ENCODE measurements at regions not wholly inside any gene's neighbourhood (a gene's known extent, or its start where the extent isn't known, plus 50 kb on each side); places are given as distances from the start of the nearest gene placed in this dataset.

DNA sequence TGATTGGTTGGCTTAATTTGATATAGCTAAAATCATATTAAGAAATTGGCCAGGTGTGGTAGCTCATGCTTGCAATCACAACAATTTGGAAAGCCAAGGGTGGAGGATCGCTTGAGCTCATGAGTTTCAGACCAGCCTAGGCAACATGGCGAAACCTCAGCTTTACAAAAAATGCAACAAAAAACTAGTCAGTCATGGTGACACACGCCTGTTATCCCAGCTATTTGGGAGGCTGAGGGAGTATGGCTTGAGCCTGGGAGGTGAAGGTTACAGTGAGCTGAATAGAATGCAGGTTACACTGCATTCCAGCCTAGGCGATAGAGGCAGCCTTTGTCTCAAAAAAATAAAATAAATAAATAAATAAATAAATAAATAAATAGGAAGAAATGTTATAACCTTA is 1579.6 kb upstream of the SLC10A2 start:
- H3K27ac ChIP-seq, result no peak overlapping the region
- TF ChIP-seq POLR2A (IDR thresholded peaks at IDR 0.05), result no peak
- TF ChIP-seq CTCF (IDR thresholded peaks at IDR 0.05), result no peak
- intact Hi-C loops (cut with DNase I), result no loop called here
- no peaks in the 10 kb centered on the region for H3K27me3 ChIP-seq
- 46% methylated on average over 3 of the region's 4 CpGs for WGBS (ENCODE audit: insufficient coverage, low coverage, low lambda C conversion rate, missing lambda C conversion rate)
- no peak for DNase-seq
- ATAC-seq, result no peak
- H3K36me3 ChIP-seq, result no peaks in the 10 kb centered on the region
- H3K9me3 ChIP-seq, result no peaks in the 10 kb centered on the region
- H3K4me1 ChIP-seq, result no peaks in the 10 kb centered on the region
- H3K4me3 ChIP-seq, result no peak overlapping the region

DNA sequence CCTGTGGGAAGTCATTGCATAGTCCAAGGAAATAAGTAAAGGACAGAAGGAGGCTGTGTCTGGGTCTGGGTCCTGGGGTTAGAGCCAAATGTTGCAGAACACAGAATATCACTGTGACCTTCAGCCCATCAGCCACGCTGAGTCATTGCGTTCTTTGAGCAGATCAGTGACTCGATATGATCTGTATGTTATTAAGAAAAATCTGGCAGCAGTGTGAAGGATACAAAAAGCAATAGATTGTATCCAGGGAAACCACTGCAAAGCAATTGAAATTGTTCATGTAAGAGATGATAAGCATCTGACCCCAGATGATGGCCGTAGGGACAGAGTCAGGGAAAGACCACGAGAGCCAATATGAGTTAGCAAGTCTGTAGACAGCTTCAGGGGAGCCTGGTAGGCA is 1575.1 kb upstream of the SLC10A2 start:
- Histone ChIP-seq H3K27ac (no peak overlapping the region), H3K36me3 (no peaks in the 10 kb centered on the region), H3K4me1 (no peaks in the 10 kb centered on the region), H3K4me3 (no peak overlapping the region), H3K9me3 (no peaks in the 10 kb centered on the region), H3K27me3 (no peaks in the 10 kb centered on the region)
- ATAC-seq, result no peak
- no peak for DNase-seq
- TF ChIP-seq CTCF (IDR thresholded peaks at IDR 0.05) (no peak), POLR2A (IDR thresholded peaks at IDR 0.05) (no peak)
- 50% methylated on average over 5 of the region's 5 CpGs for WGBS (ENCODE audit: insufficient coverage, low coverage, low lambda C conversion rate, missing lambda C conversion rate)
- intact Hi-C loops (cut with DNase I), result no loop called here

GRCh38 chr13:104635879-104636278 is 1569.7 kb upstream of the SLC10A2 start:
- Histone ChIP-seq H3K27me3 (no peaks in the 10 kb centered on the region), H3K4me3 (no peak overlapping the region), H3K36me3 (no peaks in the 10 kb centered on the region), H3K4me1 (no peaks in the 10 kb centered on the region), H3K9me3 (no peaks in the 10 kb centered on the region), H3K27ac (no peak overlapping the region)
- no peak for DNase-seq
- TF ChIP-seq CTCF (IDR thresholded peaks at IDR 0.05) (no peak), POLR2A (IDR thresholded peaks at IDR 0.05) (no peak)
- WGBS (ENCODE audit: insufficient coverage, low coverage, low lambda C conversion rate, missing lambda C conversion rate), result 33% methylated on average over 5 of the region's 5 CpGs
- intact Hi-C loops (cut with DNase I), result no loop called here
- no peak for ATAC-seq

DNA sequence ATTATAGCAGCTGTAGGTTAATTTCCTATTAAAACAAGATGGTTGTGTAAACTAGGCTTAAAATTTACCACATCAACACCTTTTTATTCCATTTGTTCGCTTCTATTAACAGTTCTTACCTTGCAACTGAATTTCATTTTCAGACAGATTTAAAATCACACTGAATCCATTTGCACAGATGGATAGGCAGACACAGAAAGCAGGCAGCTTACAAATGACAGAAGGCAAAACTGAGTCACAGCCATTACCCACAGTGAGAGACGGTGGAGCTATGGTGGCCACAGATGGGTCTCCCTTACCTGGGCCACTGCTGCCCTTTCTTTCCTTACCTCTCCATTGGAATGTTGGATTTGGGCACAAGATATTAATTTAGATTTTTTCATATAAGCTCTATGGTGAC is 1567.8 kb upstream of the SLC10A2 start:
- no peak for TF ChIP-seq POLR2A (IDR thresholded peaks at IDR 0.05)
- TF ChIP-seq CTCF (IDR thresholded peaks at IDR 0.05), result no peak
- ATAC-seq, result no peak
- no peak for DNase-seq
- H3K27me3 ChIP-seq, result no peaks in the 10 kb centered on the region
- intact Hi-C loops (cut with DNase I), result no loop called here
- no peaks in the 10 kb centered on the region for H3K9me3 ChIP-seq
- H3K27ac ChIP-seq, result no peak overlapping the region
- no peak overlapping the region for H3K4me3 ChIP-seq
- 38% methylated on average over 2 of the region's 2 CpGs for WGBS (ENCODE audit: insufficient coverage, low coverage, low lambda C conversion rate, missing lambda C conversion rate)
- no peaks in the 10 kb centered on the region for H3K4me1 ChIP-seq
- no peaks in the 10 kb centered on the region for H3K36me3 ChIP-seq

DNA sequence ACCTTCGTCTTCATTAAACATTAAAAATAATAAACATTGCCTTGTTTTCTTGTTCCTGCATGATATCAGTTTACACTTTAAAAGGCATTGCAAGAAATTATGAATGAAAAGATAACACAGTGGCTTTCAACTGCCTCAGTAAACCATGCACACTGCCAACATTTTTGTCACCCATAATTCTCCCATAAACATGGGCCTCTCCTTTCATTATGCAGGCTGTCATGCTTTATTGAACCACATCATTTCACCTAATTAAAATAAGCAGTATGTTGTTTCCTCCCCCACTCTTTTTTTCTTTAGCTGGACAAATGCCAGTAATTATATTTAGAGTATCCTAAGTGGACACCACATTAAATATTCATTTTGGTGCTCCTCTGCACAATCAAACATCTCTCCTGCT is 1566.5 kb upstream of the SLC10A2 start:
- no peak for ATAC-seq
- no peak for DNase-seq
- intact Hi-C loops (cut with DNase I), result no loop called here
- no peak overlapping the region for H3K4me3 ChIP-seq
- H3K27ac ChIP-seq, result no peak overlapping the region
- H3K4me1 ChIP-seq, result no peaks in the 10 kb centered on the region
- H3K9me3 ChIP-seq, result no peaks in the 10 kb centered on the region
- TF ChIP-seq POLR2A (IDR thresholded peaks at IDR 0.05) (no peak), CTCF (IDR thresholded peaks at IDR 0.05) (no peak)
- WGBS (ENCODE audit: insufficient coverage, low coverage, low lambda C conversion rate, missing lambda C conversion rate), result 53% methylated on average over 1 of the region's 1 CpG
- no peaks in the 10 kb centered on the region for H3K36me3 ChIP-seq
- H3K27me3 ChIP-seq, result no peaks in the 10 kb centered on the region

Measured in right lobe of liver (tissue), 6 donors.